HG02610 (cell line): ENCODE measurements at regions not wholly inside any gene's neighbourhood (a gene's known extent, or its start where the extent isn't known, plus 50 kb on each side); places are given as distances from the start of the nearest gene placed in this dataset.
"Not testable (repeated sequence)": the region's sequence is repeated elsewhere in the genome, so short reads cannot be mapped to it uniquely, and the experiment has no call there.

Experiments
- ATAC-seq: cut with Tn5 transposase; IDR thresholded peaks from one replicate; pipeline ENCODE4 v1.9.1; 2021; ENCODE audit warnings: mild to moderate bottlenecking, moderate library complexity; ENCODE audit not compliant: unreplicated experiment

DNA sequence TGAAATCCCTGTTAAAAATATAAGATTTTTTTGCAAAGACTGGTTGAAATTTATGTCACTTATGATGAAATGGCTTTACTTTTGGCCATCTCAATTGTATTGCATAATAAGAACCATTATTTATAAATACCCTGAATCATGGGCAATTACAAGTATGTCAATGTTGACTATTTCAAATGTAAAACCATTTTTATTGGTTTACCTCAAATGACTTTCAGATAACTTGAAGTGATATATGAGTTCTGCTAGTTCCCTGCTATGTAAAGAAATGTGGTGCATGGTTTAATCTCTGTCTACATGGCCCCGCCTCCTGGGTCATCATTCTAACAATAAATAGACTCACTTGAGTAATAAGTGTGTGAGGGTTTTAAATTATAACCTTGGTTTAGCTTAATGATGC lies 275.6 kb upstream of the PREP start:
- ATAC-seq: no peak

DNA sequence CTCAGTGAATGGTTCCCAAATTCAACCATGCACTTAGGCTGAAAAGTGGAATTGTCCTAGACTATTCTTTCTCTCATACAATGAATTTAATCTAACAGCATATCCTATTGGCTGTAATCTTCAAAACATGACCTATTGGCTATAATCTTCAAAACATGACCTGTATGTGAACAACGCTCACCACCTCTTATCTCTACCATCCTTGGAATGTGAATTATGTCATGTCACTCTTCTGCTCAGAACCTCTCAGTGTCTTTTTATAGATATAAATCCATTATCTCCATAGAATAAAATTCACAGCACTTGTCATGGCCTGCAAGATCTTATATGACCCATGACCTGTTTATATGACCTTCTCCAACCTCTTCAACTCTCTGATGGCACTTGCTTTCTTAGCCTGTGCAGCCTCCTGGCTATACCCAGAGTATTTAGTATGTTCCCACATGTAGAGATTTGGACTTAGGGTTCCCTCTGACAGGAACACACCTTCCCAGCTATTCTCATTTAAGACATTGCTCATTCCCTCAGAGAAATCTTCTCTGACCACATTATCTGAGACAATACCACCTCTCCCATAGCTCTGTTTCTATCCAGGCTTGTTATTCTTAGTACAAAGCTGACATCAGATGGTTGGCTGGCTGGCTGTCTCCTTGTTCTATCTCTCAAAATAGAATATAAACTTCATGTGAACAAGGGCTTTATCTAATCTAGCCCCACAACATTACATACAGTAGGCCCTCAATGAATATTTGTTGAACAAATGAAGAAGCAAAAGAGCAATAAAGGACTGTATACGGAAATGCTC lies 275.0 kb upstream of the PREP start:
- ATAC-seq: no peak

DNA sequence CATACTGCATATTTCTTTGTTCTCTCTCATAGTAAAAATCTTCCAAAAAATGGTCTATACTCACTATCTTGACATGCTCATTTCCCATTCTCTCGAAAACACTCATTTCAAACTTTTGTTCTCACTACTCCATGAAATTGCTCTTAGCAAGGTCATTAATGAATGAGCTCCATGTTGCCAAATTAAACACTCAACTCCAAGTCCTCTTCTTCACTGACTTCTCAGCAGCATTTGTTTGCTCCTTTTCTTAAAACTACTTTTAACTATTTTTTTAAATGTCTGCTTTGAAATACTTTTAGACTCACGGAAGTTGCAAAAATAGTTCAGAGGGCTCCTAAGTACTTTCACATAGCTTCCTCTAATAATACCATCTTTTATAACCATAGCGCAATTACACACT lies 274.0 kb upstream of the PREP start:
- no peak for ATAC-seq

DNA sequence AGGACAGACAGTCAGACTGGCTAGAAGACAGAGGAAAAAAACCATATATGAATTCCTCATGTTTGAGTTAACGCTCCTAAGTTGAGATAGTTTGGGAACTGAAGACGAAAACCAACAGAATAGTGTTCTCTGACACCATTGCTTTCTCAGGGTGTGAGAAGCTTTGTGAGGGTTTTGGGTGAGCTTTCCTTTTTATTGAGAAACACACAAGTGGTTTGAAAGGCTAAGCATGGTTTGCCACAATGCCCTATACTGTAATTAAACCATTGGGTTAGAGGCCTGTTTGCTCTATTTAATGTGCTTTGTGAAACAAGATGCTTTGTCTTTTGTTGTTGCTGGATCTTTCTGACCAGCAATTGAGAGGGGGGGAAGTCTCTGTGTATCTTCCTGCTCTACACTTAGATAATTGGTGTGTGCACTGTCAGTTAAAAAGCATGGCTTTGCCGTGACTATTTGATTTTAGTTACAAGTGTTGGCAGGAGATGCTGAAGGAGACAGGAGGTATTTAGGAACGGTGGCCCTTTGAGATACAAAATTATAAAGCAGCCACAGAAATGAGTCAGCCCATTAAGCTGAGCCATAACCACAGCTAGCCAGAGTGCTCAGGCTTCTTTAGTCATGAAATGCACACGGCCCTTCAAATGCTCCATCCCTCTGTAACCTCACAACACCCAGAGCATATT lies 273.0 kb upstream of the PREP start:
- no peak for ATAC-seq

DNA sequence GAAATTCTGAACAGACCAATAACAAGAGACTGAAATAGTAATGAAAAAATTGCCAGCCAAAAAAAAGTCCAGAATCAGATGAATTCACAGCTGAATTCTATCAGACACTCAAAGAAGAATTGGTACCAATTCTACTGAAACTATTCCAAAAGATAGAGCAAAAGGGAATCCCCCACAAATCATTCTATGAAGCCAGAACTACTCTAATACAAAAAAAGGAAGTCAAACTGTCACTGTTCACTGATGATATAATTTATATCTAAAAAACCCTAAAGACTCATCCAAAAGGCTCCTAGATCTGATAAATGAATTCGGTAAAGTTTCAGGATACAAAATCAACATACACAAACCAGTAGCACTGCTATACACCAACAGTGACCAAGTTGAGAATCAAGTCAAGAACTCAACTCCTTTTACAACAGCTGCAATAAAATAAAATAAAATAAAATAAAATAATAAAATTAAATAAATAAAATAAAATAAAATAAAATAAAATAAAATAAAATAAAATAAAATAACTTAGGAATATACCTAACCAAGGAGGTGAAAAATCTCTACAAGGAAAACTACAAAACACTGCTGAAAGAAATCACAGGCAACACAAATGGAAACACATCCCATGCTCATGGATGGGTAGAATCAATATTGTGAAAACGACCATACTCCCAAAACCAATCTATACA lies 270.1 kb upstream of the PREP start:
- ATAC-seq: not testable (repeated sequence)

DNA sequence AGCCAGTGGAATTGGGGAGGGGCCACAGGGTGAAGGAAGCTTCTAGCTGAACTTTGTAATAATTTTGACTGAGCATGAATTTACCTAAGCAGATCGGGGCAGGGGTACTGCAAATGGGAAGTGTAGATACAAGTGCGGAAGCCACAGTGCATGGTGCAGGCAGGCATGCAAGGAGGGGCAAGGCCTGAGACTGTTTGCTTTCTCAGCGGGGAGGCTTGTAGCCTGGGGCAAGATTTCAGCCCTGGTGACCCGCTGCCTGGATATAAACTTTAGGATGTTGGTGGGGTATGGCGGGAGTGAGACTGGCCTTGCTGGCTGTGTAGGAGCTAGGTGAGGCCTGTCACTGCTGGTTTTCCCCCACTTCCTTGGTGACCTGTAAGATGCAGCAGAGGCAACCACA lies 266.4 kb upstream of the PREP start:
- no peak for ATAC-seq

DNA sequence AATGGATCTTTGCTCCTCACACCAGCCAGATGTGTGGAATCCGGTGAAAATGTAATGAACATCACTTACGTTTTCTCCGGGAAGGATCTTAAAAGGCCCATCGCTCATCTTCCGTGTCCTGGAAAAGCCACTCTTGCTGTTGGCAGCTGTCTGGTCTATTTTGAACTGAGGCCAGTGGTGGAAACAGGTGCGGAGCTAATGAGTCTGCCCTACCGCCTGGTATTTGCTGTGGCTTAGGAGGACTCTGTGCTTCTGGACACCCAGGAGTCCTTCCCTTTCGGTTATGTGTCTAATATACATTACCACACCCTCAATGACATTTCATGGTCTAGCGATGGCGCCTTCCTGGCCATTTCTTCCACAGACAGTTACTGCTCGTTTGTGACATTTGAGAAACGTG lies 264.2 kb upstream of the PREP start:
- no peak for ATAC-seq

DNA sequence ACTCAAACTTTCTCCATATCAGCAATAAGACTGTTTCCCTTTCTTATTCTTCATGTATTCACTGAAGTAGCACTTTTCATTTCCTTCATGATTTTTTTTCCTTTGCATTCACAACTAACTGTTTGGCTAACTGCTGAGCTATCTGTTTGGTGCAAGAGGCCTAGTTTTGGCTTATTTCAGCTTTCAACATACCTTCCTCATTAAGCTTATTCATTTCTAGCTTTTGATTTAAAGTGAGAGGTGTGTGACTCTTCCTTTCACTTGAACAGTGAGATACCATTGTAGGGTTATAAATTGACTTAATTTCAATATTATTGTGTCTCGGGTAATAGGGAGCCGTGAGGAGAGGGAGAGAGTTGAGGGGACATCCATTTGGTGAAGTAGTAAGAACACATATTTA lies 262.0 kb upstream of the PREP start:
- ATAC-seq: no peak

DNA sequence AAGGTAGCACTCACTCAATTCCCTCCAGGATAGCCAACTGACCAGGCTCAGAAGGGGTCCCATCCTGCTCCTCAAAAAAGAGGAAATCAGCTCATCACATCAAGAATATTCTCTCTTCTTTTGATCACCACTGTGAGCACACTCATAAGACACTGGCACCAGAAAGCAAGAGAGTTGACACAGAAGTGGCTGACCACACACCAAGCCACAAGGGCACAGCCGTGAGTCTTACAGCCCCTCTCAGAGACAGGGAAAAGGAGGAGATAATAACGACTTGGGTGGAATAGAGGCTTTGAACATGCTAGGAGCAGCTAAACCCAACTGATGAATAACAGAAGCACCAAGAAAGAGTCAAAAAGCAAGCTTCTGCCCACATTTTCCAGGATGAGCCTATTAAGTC lies 249.1 kb upstream of the PREP start:
- no peak for ATAC-seq

DNA sequence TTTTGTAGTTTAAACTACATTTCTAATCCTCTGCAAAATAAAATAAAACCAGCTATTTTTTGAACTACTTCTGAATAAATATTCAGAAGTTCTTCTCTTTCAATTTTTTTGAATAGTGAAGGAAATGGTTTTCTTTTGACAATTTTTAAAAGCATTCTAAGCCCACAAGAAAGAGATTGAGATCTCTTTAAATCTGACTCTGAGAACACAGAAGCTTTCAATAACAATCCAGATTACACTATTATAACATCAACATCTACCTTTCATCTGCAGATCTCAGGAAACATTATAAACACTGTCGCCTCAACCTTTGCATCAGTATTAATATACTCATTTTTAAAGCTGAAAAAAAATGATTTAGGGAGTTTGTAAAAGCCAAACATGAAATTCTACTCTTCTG lies 247.5 kb upstream of the PREP start:
- no peak for ATAC-seq

DNA sequence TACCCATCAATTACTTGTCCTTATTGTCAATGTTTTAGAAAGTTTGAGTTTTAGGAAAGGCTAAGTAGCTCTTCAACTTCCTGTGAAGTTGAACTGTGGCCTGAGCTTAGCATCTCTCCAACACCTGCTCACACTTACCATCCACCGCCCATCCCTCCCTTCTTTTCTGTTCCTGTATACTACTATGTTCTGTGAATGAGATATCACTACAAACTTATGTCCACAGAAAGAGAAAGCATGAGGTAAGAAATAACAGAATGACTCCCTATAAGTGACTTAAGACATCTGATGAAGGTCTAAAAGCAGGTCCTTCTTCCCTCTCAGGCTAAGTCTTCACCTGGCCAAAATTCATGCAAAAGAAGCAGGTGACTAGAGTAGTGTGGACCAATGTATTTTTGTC lies 246.3 kb upstream of the PREP start:
- no peak for ATAC-seq

DNA sequence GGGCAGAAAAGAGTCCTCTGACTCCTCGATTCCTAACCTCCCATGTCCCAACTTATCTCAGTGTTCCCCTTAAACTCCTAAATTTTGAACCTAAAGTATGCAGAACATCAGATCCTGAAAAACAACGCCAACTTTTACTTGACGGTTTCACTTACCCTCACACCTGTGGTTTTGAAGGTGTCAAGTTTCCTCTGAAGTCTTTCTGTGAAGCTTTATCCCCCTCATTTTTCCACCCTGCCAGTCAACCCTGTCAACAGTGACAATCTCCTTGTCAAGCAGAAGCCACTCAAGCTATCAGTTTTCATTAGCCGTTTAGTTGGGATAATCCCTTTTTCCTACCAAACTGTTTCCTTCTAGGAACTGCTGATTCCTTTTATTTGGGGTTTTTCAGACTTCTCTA lies 245.4 kb upstream of the PREP start:
- no peak for ATAC-seq

DNA sequence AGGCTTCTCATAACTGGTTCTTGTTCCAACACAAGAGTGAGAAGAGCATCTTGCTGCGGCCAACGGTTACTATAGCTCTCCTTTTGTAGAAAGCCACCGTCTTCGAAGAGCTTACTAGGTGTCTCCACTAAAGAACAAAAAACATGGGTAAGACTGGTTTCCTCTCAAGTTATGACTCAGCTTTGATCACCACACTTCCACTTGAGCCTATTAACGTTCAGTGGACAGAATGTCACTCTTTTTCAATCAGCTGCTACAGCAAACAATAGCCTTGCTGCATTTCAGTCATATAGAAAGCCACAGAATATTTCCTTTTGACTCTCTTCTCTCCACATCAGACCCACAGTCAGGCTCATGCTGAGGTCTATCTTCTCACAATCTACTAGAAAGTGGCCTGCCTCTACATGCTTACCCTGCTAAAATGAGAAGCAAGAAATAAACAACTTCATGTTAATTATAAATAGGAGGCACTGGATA lies 243.5 kb upstream of the PREP start:
- ATAC-seq: peak; percentile 94

DNA sequence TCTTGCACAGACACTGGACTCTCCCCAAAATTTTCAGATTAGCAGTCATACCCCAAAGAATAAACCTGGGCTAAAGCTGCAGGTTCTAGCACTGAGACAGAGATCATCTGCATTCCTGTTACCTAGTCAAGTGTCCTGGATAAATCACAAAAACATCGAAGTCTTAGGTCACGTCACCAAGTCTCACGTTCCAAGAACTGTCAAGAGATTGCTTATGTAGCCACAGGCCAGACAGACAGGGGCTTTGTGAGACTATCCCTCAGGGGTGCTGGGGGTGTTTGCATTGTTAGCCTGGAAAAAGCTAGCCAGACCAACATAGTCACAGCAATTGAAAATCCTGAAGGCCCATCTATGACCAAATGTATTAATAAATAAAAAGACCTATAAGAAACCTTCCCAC lies 243.1 kb upstream of the PREP start:
- no peak for ATAC-seq

DNA sequence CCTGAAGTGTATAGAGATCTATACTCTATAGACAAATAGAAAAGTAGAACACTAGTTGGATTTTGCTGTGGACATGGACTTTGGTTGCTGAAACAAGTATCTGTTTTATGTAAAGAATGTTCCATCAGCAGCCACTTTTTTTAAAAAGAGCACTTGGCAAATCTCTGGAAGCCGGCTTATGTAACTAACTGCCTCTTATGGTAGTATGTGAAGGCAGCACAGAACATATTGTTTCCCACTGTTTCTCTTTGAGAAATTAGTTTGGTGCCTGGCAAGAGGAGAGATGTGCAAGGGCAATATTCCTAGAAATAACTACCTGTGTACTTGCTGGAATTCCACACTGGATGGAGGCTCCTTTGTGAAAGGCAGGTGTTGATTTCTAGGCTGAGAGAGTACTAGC lies 242.3 kb upstream of the PREP start:
- ATAC-seq: no peak

DNA sequence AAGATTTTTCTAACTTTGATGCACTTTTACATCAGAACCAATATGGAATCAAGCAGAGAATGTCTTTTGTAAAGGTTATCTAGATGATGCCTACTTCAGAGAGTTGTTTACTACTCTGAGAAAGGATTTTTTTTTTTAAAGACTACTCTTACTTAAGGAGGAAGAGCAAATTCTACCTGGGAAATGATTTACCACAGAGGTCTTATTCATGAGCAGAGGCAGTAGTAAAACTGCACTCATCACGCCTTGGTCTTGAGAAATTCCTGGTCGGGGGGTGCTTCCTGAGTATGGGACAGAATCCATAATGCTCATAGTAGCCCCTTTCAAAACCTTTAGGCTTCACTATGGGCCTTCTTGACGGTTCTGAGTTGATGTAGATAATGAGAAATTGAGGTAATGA lies 241.8 kb upstream of the PREP start:
- no peak for ATAC-seq

DNA sequence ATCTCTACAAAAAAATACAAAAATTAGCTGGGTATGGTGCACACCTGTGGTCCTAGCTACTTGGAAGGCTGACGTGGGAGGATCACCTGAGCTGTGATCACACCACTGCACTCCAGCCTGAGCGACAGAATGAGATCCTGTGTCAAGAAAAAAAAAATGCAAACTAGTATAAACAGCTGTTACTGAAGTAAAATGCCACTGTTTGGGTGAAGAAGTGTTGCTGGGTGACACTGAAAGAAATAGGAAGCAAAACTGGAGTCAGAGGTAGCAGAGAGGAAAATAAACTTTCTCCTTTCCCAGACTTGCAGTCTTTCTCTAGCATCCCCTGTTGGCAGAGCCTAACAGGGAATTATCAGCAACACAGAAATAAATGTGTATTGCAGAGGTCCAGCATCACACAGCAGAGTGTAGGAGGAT lies 241.2 kb upstream of the PREP start:
- ATAC-seq: no peak

DNA sequence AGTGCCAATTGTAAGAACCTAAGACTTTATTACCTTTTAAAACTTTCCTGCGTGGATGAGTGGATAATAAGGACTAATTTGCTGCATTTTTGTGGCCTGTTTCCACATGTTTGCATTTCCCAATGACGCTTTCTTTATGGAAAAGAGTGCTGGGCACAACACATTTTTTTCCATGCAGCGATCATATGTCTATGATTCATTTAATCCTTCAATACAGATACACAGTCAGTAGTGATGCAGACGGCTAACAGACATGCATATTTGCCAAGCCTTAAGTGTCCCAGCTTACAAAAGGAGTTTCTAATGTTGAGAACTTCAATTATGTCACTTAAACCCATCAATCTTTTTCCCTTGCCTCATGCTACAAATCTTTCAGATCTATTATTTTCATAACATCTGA lies 239.8 kb upstream of the PREP start:
- no peak for ATAC-seq

DNA sequence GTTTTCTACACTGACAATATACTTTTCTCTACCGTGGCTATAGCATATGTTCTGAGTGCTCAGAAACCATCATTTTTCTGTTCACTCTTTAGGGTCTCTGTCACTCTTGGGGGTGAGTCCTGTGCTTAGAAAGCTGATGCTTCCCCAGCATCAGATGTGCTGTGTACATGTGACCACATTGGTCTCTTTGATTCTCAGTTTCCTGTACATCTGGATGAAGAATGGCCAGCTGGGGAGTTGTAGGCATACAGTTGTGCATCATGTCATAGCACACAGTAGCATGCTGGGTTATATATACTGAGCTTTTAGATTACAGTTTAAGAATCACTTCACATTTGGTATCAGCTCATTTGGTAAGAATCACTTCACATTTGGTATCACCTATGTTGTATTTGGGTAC lies 238.6 kb upstream of the PREP start:
- no peak for ATAC-seq

DNA sequence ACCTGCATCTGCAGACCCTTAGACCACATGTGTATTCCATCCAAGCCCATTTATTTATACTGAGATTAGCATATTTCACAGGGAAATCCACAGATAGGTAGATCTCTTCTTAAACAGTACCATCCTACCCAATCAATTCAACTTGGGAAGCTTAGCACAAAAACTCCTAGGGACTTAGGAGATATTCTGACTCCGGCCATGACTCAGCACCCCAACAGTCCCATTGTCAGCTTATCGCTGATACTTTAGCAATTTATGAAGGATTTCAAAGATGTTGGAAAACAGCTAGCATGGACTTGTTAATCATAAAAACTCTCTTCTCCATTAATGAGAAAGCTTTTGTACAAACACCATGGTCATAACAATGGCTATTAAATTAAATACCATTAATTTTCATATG lies 236.2 kb upstream of the PREP start:
- ATAC-seq: no peak

DNA sequence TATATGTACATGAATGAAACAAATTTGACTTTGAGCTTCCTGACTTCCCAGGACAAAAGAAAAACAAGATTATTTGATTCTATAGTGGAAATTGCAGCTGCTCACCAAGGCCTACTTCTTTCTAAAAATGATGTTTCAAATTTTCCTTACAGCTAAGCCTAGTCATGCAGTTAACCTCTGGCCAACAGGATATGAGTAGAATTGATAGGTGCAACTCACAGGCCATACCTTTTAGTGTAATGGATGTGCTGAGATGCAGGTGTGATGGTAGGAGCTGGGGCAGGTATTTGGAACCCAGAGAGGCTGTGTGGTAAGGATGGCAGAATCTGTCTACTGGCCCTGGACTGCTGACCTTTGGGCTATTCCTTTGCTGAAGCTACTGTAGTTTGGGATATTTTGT lies 230.9 kb upstream of the PREP start:
- no peak for ATAC-seq
